Naive thymus-derived CD4-positive, alpha-beta T cell (primary cell): ENCODE measurements at regions not wholly inside any gene's neighbourhood (a gene's known extent, or its start where the extent isn't known, plus 50 kb on each side); places are given as distances from the start of the nearest gene placed in this dataset.
"Not testable (repeated sequence)": the region's sequence is repeated elsewhere in the genome, so short reads cannot be mapped to it uniquely, and the experiment has no call there.

Source experiments
- ATAC-seq: fragments of 150-1000 bp; cut with Tn5 transposase; 2 replicates; pipeline ENCODE4 v1.10.0; 2021; ENCODE audit warnings: mild to moderate bottlenecking, moderate library complexity
- CTCF ChIA-PET: fragments of 350-600 bp; sonication (Branson Sonifier 250); formaldehyde crosslinking; loops from one replicate; lab custom pipeline; 2021; ENCODE audit warnings: antibody characterized with exemption; lab: Charles Lee
- POLR2A ChIA-PET: fragments of 350-600 bp; sonication (Branson Sonifier 250); formaldehyde crosslinking; loops from one replicate; lab custom pipeline; 2021; ENCODE audit warnings: antibody characterized with exemption, inconsistent platforms; lab: Charles Lee
- DNase-seq, 9 donors: peaks; one replicate each; pipeline versions ENCODE4 v3.0.0 to v3.0.0-alpha.2; 2020 to 2022; ENCODE audit warnings: mixed read lengths in 1 of 9
- H3K27ac ChIP-seq: one replicate; pipeline ENCODE4 v1.7.0; 2013; ENCODE audit warnings: mild to moderate bottlenecking, low read depth, low read length, moderate library complexity
- H3K27me3 ChIP-seq, 2 donors: one replicate each; pipeline ENCODE4 v1.7.0; 2013; ENCODE audit warnings: low read length in 2 of 2, mild to moderate bottlenecking in 2 of 2, moderate library complexity in 2 of 2; ENCODE audit not compliant: control insufficient read depth in 2 of 2, insufficient read depth in 2 of 2
- H3K36me3 ChIP-seq, 3 experiments: 1 replicate in 2 of 3; 2 replicates in 1 of 3; pipeline ENCODE4 v1.7.0; 2013; ENCODE audit warnings: low read length in 3 of 3, mild to moderate bottlenecking in 3 of 3, moderate library complexity in 1 of 3; ENCODE audit not compliant: insufficient read depth in 3 of 3, control insufficient read depth in 2 of 3
- H3K4me1 ChIP-seq, 2 donors: one replicate each; pipeline ENCODE4 v1.7.0; 2013; ENCODE audit warnings: low read length in 2 of 2, mild to moderate bottlenecking in 2 of 2, moderate library complexity in 1 of 2; ENCODE audit not compliant: control insufficient read depth in 2 of 2, insufficient read depth in 2 of 2
- H3K4me3 ChIP-seq: 2 replicates; pipeline ENCODE4 v1.7.0; 2013; ENCODE audit warnings: mild to moderate bottlenecking, low read length
- H3K9me3 ChIP-seq, 3 experiments: 1 replicate in 2 of 3; 2 replicates in 1 of 3; pipeline ENCODE4 v1.7.0; 2013; ENCODE audit warnings: low read length in 3 of 3; ENCODE audit not compliant: control insufficient read depth in 2 of 3
- H3K27ac Mint-ChIP-seq, 9 donors: one replicate each; pipeline ENCODE4 v1.8.0; 2020 to 2022; ENCODE audit warnings: mixed read lengths in 9 of 9, mild to moderate bottlenecking in 8 of 9, moderate library complexity in 5 of 9, inconsistent platforms in 2 of 9
- H3K27me3 Mint-ChIP-seq, 5 donors: one replicate each; pipeline ENCODE4 v1.8.0; 2021 to 2022; ENCODE audit warnings: mixed read lengths in 5 of 5, mild to moderate bottlenecking in 1 of 5
- H3K36me3 Mint-ChIP-seq, 5 donors: one replicate each; pipeline ENCODE4 v1.8.0; 2020 to 2022; ENCODE audit warnings: mixed read lengths in 5 of 5, mild to moderate bottlenecking in 3 of 5, inconsistent platforms in 1 of 5
- H3K4me1 Mint-ChIP-seq, 7 donors: one replicate each; pipeline ENCODE4 v1.8.0; 2020 to 2022; ENCODE audit warnings: mixed read lengths in 7 of 7, mild to moderate bottlenecking in 3 of 7, inconsistent platforms in 1 of 7
- H3K4me3 Mint-ChIP-seq, 10 donors: one replicate each; pipeline ENCODE4 v1.8.0; 2020 to 2022; ENCODE audit warnings: mild to moderate bottlenecking in 10 of 10, mixed read lengths in 10 of 10, moderate library complexity in 6 of 10, inconsistent platforms in 2 of 10
- H3K9me3 Mint-ChIP-seq, 11 donors: one replicate each; pipeline ENCODE4 v1.8.0; 2020 to 2022; ENCODE audit warnings: mixed read lengths in 11 of 11, mild to moderate bottlenecking in 4 of 11, inconsistent platforms in 1 of 11, moderate library complexity in 1 of 11
- intact Hi-C, 2 donors: fragments of 100-400 bp; cut with micrococcal nuclease; formaldehyde crosslinking; loops; one replicate each; pipeline ENCODE4 v1.15.1; 2023

- no peaks in the 10 kb centered on the region for H3K36me3 ChIP-seq
- H3K27ac Mint-ChIP-seq, result no peak overlapping the region
- ATAC-seq, result no peak
- intact Hi-C loops, result no loop called here
- POLR2A ChIA-PET, result no interaction called here
- no peak overlapping the region for H3K4me3 ChIP-seq
- H3K36me3 Mint-ChIP-seq, result no peaks in the 10 kb centered on the region
- no peaks in the 10 kb centered on the region for H3K4me1 ChIP-seq
- H3K4me1 Mint-ChIP-seq, result no peaks in the 10 kb centered on the region
- H3K27me3 Mint-ChIP-seq, result no peaks in the 10 kb centered on the region
- DNase-seq, result no peak
- H3K27ac ChIP-seq, result no peak overlapping the region
- H3K9me3 ChIP-seq, result no peaks in the 10 kb centered on the region
- CTCF ChIA-PET, result no interaction called here
- no peaks in the 10 kb centered on the region for H3K27me3 ChIP-seq
- H3K4me3 Mint-ChIP-seq, result no peak overlapping the region
- peaks cover 0 to 9% (median 0%) of the 10 kb centered on the region in 11 donors for H3K9me3 Mint-ChIP-seq
These were observed 755.8 kb downstream of the PRIM2 start for GRCh38 chr6:58073263-58073662.

DNA sequence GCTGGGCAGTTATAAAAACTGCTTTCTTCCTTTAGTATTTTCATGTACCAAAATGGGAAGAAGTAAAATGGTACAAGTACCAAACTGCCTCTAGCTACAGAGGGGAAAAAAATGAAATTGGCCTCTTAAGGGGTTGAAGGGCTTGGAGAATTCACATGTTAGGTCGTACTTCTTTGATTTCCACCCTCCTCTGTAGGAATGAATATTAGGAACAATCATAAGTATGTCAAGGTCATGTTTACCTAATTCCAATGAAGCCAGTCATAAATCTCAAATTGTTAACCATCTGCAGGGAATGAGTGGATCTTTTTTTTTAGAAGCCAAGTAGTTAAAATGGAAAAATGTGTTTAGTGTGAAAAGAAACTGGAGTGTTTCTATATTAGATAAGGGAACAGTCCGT, 772.6 kb downstream of the PRIM2 start:
- H3K9me3 ChIP-seq, H3K27ac Mint-ChIP-seq, H3K36me3 ChIP-seq, intact Hi-C loops, H3K4me1 Mint-ChIP-seq, H3K27me3 ChIP-seq, ATAC-seq, DNase-seq, H3K27me3 Mint-ChIP-seq, H3K36me3 Mint-ChIP-seq, H3K9me3 Mint-ChIP-seq, H3K27ac ChIP-seq, H3K4me3 ChIP-seq, POLR2A ChIA-PET, CTCF ChIA-PET, H3K4me1 ChIP-seq, H3K4me3 Mint-ChIP-seq: not testable (repeated sequence)

DNA sequence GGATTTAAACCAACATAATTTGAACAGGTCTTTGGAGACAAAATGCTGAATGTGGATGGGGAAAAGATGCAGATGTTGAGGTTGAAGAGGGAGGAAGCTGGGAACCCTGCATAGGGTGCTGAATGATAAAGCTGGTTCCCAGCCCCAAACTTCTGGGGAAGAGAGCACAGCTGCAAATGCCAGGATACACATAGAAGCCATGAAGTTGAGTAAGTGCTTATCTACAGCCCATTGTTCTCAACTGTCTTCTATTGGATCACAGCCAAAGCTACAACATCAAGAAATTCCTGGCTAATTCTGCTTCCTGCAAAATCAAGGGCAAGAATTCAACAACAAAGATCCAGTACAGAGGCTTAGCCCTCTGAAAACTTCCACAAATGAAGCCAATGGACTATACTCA, 779.8 kb downstream of the PRIM2 start:
- H3K27ac ChIP-seq, H3K36me3 ChIP-seq, H3K4me1 ChIP-seq, H3K9me3 ChIP-seq, H3K4me1 Mint-ChIP-seq, H3K4me3 ChIP-seq, H3K36me3 Mint-ChIP-seq, H3K27me3 ChIP-seq, H3K4me3 Mint-ChIP-seq, intact Hi-C loops, H3K27ac Mint-ChIP-seq, DNase-seq, CTCF ChIA-PET, ATAC-seq, POLR2A ChIA-PET: not testable (repeated sequence)
- H3K27me3 Mint-ChIP-seq, result peaks cover 0 to 12% (median 4%) of the 10 kb centered on the region in 5 donors
- peaks cover 0 to 26% (median 10%) of the 10 kb centered on the region in 11 donors for H3K9me3 Mint-ChIP-seq

GRCh38 chr6:58113960-58114359, 796.5 kb downstream of the PRIM2 start:
- Histone ChIP-seq H3K27me3 (no peaks in the 10 kb centered on the region), H3K27ac (no peak overlapping the region), H3K36me3 (no peaks in the 10 kb centered on the region), H3K4me3 (no peak overlapping the region), H3K4me1 (no peaks in the 10 kb centered on the region), H3K9me3 (no peaks in the 10 kb centered on the region)
- ChIA-PET CTCF (no interaction called here), POLR2A (no interaction called here)
- Mint-ChIP-seq H3K27me3 (no peaks in the 10 kb centered on the region), H3K9me3 (peaks cover 0 to 3% (median 0%) of the 10 kb centered on the region in 11 donors), H3K36me3 (no peaks in the 10 kb centered on the region), H3K4me1 (no peaks in the 10 kb centered on the region), H3K27ac (no peak overlapping the region), H3K4me3 (no peak overlapping the region)
- intact Hi-C loops, result no loop called here
- no peak for DNase-seq
- no peak for ATAC-seq

- POLR2A ChIA-PET, ATAC-seq, H3K4me1 Mint-ChIP-seq, H3K27me3 ChIP-seq, H3K27ac Mint-ChIP-seq, H3K4me3 ChIP-seq, H3K9me3 ChIP-seq, H3K9me3 Mint-ChIP-seq, H3K4me1 ChIP-seq, DNase-seq, H3K27me3 Mint-ChIP-seq, H3K4me3 Mint-ChIP-seq, H3K36me3 Mint-ChIP-seq, intact Hi-C loops, CTCF ChIA-PET, H3K27ac ChIP-seq, H3K36me3 ChIP-seq: not testable (repeated sequence)
These were observed 799.7 kb downstream of the PRIM2 start for GRCh38 chr6:58117162-58117561.

- H3K4me1 ChIP-seq, H3K4me1 Mint-ChIP-seq, POLR2A ChIA-PET, H3K4me3 ChIP-seq, intact Hi-C loops, ATAC-seq, H3K9me3 ChIP-seq, DNase-seq, H3K27ac ChIP-seq, H3K27ac Mint-ChIP-seq, H3K36me3 Mint-ChIP-seq, CTCF ChIA-PET, H3K4me3 Mint-ChIP-seq, H3K27me3 Mint-ChIP-seq, H3K36me3 ChIP-seq, H3K9me3 Mint-ChIP-seq, H3K27me3 ChIP-seq: not testable (repeated sequence)
These were observed 804.2 kb downstream of the PRIM2 start for GRCh38 chr6:58121616-58122015.

GRCh38 chr6:58123770-58124169, 806.3 kb downstream of the PRIM2 start:
- intact Hi-C loops, H3K4me3 Mint-ChIP-seq, H3K27me3 Mint-ChIP-seq, H3K4me1 ChIP-seq, POLR2A ChIA-PET, H3K27ac ChIP-seq, DNase-seq, H3K9me3 Mint-ChIP-seq, H3K27ac Mint-ChIP-seq, H3K36me3 ChIP-seq, H3K27me3 ChIP-seq, H3K4me1 Mint-ChIP-seq, CTCF ChIA-PET, H3K4me3 ChIP-seq, H3K36me3 Mint-ChIP-seq, H3K9me3 ChIP-seq, ATAC-seq: not testable (repeated sequence)
